NCI-H2227 (cell line): ENCODE measurements at regions not wholly inside any gene's neighbourhood (a gene's known extent, or its start where the extent isn't known, plus 50 kb on each side); places are given as distances from the start of the nearest gene placed in this dataset.
A peak's percentile ranks its signal among the peaks of the same experiment; 100 is the strongest.
"Not testable (repeated sequence)": the region's sequence is repeated elsewhere in the genome, so short reads cannot be mapped to it uniquely, and the experiment has no call there.

Experiments
- DNase-seq: peaks from one replicate; lab custom pipeline; 2025; ENCODE audit not compliant: unreplicated experiment; lab: John Stamatoyannopoulos, UW

GRCh38 chr7:97373736-97374135, 256.2 kb downstream of the SDHAF3 start:
- no peak for DNase-seq

- no peak for DNase-seq
Measured at GRCh38 chr7:97377713-97378112, 260.2 kb downstream of the SDHAF3 start.

- peak; percentile 9 for DNase-seq
Measured at GRCh38 chr7:97381815-97382554, 264.5 kb downstream of the SDHAF3 start.

GRCh38 chr7:97390052-97390451, 272.6 kb downstream of the SDHAF3 start:
- no peak for DNase-seq

GRCh38 chr7:97390915-97391593, 273.6 kb downstream of the SDHAF3 start:
- no peak for DNase-seq

- peak; percentile 87 for DNase-seq
Measured at GRCh38 chr7:97401398-97401797, 283.9 kb downstream of the SDHAF3 start.

GRCh38 chr7:97405835-97406234, 288.3 kb downstream of the SDHAF3 start:
- no peak for DNase-seq

GRCh38 chr7:97407106-97407505, 289.6 kb downstream of the SDHAF3 start:
- no peak for DNase-seq

GRCh38 chr7:97409346-97409745, 291.8 kb downstream of the SDHAF3 start:
- no peak for DNase-seq

- DNase-seq, result no peak
Measured at GRCh38 chr7:97418312-97418711, 300.8 kb downstream of the SDHAF3 start.

GRCh38 chr7:97419898-97420297, 302.4 kb downstream of the SDHAF3 start:
- DNase-seq, result no peak

- no peak for DNase-seq
Measured at GRCh38 chr7:97421307-97421930, 303.9 kb downstream of the SDHAF3 start.

GRCh38 chr7:97422046-97422445, 304.5 kb downstream of the SDHAF3 start:
- DNase-seq, result no peak

- no peak for DNase-seq
Measured at GRCh38 chr7:97430006-97430405, 301.9 kb upstream of the TAC1 start.

- DNase-seq, result peak; percentile 24
Measured at GRCh38 chr7:97439637-97440214, 292.2 kb upstream of the TAC1 start.

GRCh38 chr7:97446361-97446760, 285.5 kb upstream of the TAC1 start:
- no peak for DNase-seq

- DNase-seq, result not testable (repeated sequence)
Measured at GRCh38 chr7:97449448-97449847, 282.4 kb upstream of the TAC1 start.

GRCh38 chr7:97450516-97450915, 281.4 kb upstream of the TAC1 start:
- no peak for DNase-seq

GRCh38 chr7:97454636-97455035, 277.2 kb upstream of the TAC1 start:
- no peak for DNase-seq

- DNase-seq, result no peak
Measured at GRCh38 chr7:97457054-97457453, 274.8 kb upstream of the TAC1 start.

GRCh38 chr7:97460433-97460832, 271.5 kb upstream of the TAC1 start:
- DNase-seq, result no peak

- DNase-seq, result no peak
Measured at GRCh38 chr7:97461596-97461995, 270.3 kb upstream of the TAC1 start.
